NCI-H82 treated with DMSO at 0.1 percent for 48 hours (cell line): ENCODE measurements at regions not wholly inside any gene's neighbourhood (a gene's known extent, or its start where the extent isn't known, plus 50 kb on each side); places are given as distances from the start of the nearest gene placed in this dataset.
"Not testable (repeated sequence)": the region's sequence is repeated elsewhere in the genome, so short reads cannot be mapped to it uniquely, and the experiment has no call there.

Experiments
- DNase-seq: peaks from one replicate; lab custom pipeline; 2025; ENCODE audit not compliant: unreplicated experiment; lab: John Stamatoyannopoulos, UW

- no peak for DNase-seq
These were observed 183.3 kb downstream of the PYDC2 start for GRCh38 chr3:191644291-191644690.

- DNase-seq, result no peak
These were observed 185.3 kb downstream of the PYDC2 start for GRCh38 chr3:191646242-191646641.

- DNase-seq, result no peak
These were observed 187.8 kb downstream of the PYDC2 start for GRCh38 chr3:191648787-191649186.

GRCh38 chr3:191649626-191650025, 188.7 kb downstream of the PYDC2 start:
- no peak for DNase-seq

- DNase-seq, result not testable (repeated sequence)
These were observed 197.9 kb downstream of the PYDC2 start for GRCh38 chr3:191658781-191659419.

- not testable (repeated sequence) for DNase-seq
These were observed 201.2 kb downstream of the PYDC2 start for GRCh38 chr3:191662150-191662549.

- no peak for DNase-seq
These were observed 220.1 kb downstream of the PYDC2 start for GRCh38 chr3:191680989-191681597.

- DNase-seq, result no peak
These were observed 222.0 kb downstream of the PYDC2 start for GRCh38 chr3:191682961-191683360.

- DNase-seq, result no peak
These were observed 225.7 kb downstream of the PYDC2 start for GRCh38 chr3:191686626-191687025.

GRCh38 chr3:191688756-191689433, 227.9 kb downstream of the PYDC2 start:
- DNase-seq, result no peak

GRCh38 chr3:191691184-191691583, 230.2 kb downstream of the PYDC2 start:
- not testable (repeated sequence) for DNase-seq

- DNase-seq, result no peak
These were observed 234.3 kb downstream of the PYDC2 start for GRCh38 chr3:191695131-191695814.

GRCh38 chr3:191695815-191696153, 234.8 kb downstream of the PYDC2 start:
- no peak for DNase-seq

- no peak for DNase-seq
These were observed 235.4 kb downstream of the PYDC2 start for GRCh38 chr3:191696348-191696747.

- DNase-seq, result no peak
These were observed 238.6 kb downstream of the PYDC2 start for GRCh38 chr3:191699546-191699945.

GRCh38 chr3:191702121-191702520, 241.2 kb downstream of the PYDC2 start:
- no peak for DNase-seq

GRCh38 chr3:191707817-191708216, 246.9 kb downstream of the PYDC2 start:
- no peak for DNase-seq

- DNase-seq, result no peak
These were observed 254.6 kb downstream of the PYDC2 start for GRCh38 chr3:191715585-191715984.

GRCh38 chr3:191721390-191721861, 260.5 kb downstream of the PYDC2 start:
- DNase-seq, result no peak

- no peak for DNase-seq
These were observed 261.0 kb downstream of the PYDC2 start for GRCh38 chr3:191721990-191722389.

GRCh38 chr3:191727338-191727737, 266.4 kb downstream of the PYDC2 start:
- DNase-seq, result no peak

GRCh38 chr3:191728186-191728585, 267.2 kb downstream of the PYDC2 start:
- DNase-seq, result no peak
